Liver (tissue), 3 donors: ENCODE measurements at regions not wholly inside any gene's neighbourhood (a gene's known extent, or its start where the extent isn't known, plus 50 kb on each side); places are given as distances from the start of the nearest gene placed in this dataset.

ENCODE experiments used
- EGR1 ChIP-seq, 2 donors: IDR thresholded peaks; 2 replicates each; pipeline ENCODE4 v1.6.1; 2016 to 2018; ENCODE audit warnings: antibody characterized with exemption in 2 of 2, low read depth in 2 of 2
- FOXA2 ChIP-seq: IDR thresholded peaks from 2 replicates; pipeline ENCODE4 v1.6.1; 2016; ENCODE audit warnings: antibody characterized with exemption
- GABPA ChIP-seq, 2 donors: IDR thresholded peaks in 1 of 2; conservative IDR thresholded peaks in 1 of 2; 2 replicates each; pipeline ENCODE4 v1.6.1; 2016; ENCODE audit warnings: antibody characterized with exemption in 2 of 2, mild to moderate bottlenecking in 1 of 2, moderate library complexity in 1 of 2
- JUND ChIP-seq, 2 donors: IDR thresholded peaks; 2 replicates each; pipeline ENCODE4 v1.6.1; 2016; ENCODE audit warnings: antibody characterized with exemption in 2 of 2
- RAD21 ChIP-seq, 2 donors: IDR thresholded peaks; 2 replicates each; pipeline ENCODE4 v1.6.1; 2016; ENCODE audit warnings: antibody characterized with exemption in 2 of 2, mild to moderate bottlenecking in 2 of 2
- RXRA ChIP-seq, 2 donors: IDR thresholded peaks; 2 replicates each; pipeline ENCODE4 v1.6.1; 2017 to 2018; ENCODE audit warnings: antibody characterized with exemption in 2 of 2, mild to moderate bottlenecking in 1 of 2
- SP1 ChIP-seq: IDR thresholded peaks from 2 replicates; pipeline ENCODE4 v1.6.1; 2018; ENCODE audit warnings: antibody characterized with exemption, mild to moderate bottlenecking
- TAF1 ChIP-seq: conservative IDR thresholded peaks from 2 replicates; pipeline ENCODE4 v1.6.1; 2016; ENCODE audit warnings: antibody characterized with exemption, mild to moderate bottlenecking
- YY1 ChIP-seq: IDR thresholded peaks from 2 replicates; pipeline ENCODE4 v1.6.1; 2016; ENCODE audit warnings: antibody characterized with exemption, mild to moderate bottlenecking
- TF ChIP-seq, protein P1 (sequence below): IDR thresholded peaks from 2 replicates; pipeline ENCODE4 v1.6.1; 2016; ENCODE audit warnings: antibody characterized with exemption
- TF ChIP-seq, protein P2 (sequence below): fragments of 150-350 bp; IDR thresholded peaks from 2 replicates; pipeline ENCODE4 v1.5.1; 2017; ENCODE audit warnings: improper control_type of control experiment, low read depth, low read length; ENCODE audit not compliant: missing input control
- TF ChIP-seq, protein P3 (sequence below): IDR thresholded peaks from 2 replicates; pipeline ENCODE4 v1.6.1; 2016; ENCODE audit warnings: antibody characterized with exemption, mild to moderate bottlenecking
- TF ChIP-seq, protein P4 (sequence below): IDR thresholded peaks from 2 replicates; pipeline ENCODE4 v1.6.1; 2016; ENCODE audit warnings: antibody characterized with exemption
- TF ChIP-seq, protein P5 (sequence below): IDR thresholded peaks from 2 replicates; pipeline ENCODE4 v1.6.1; 2016; ENCODE audit warnings: antibody characterized with exemption
- donor health status: healthy.
- donor health status: healthy.

DNA sequence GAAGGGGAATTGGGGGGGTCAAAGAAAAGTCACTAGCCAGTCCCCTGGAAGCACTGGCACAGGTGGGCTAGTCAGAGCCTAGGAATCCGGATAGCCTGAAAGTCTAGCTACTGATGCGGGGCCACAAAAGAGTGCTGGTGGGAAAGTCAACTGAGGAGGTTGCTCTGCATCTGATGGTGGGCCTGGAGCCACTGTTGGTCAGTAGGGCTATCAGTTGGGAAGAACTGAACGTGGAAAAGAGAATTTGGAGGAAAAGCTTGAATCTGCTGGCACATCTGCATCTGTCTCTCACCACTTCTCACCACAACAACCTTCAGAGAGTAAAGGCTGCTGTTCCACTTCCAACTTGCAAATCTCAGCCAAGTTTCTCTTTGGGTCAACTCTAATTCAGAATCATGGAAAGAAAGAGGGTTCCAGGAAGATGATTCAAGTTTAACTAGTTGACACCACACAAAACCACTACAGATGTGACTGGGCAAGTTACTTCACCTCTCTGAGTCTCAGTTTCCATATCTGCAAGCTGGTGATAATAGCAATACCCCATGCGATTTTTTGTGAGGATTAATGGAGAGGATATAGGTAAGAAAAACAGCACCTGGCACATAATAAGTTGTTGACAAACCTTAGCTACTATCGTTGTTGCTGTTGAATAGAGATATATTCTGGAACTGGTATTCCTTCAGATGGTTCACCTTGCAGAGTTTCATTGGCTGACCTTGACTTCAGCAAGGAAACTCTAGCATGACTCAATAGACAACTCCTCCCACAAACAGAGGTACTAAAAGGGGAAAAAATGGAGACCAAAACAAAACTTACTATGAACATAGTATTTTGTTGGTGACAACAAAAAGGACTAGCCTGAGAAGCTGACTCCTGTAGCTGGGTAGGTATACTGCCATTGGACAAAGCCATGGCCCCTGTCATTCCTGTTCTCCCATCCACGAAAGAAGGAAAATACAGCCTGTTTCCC is 280.2 kb upstream of the STT3B start:
- no peak for TF ChIP-seq SP1
- TF ChIP-seq, protein P1, sequence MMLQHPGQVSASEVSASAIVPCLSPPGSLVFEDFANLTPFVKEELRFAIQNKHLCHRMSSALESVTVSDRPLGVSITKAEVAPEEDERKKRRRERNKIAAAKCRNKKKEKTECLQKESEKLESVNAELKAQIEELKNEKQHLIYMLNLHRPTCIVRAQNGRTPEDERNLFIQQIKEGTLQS = no peak
- TF ChIP-seq, protein P2, sequence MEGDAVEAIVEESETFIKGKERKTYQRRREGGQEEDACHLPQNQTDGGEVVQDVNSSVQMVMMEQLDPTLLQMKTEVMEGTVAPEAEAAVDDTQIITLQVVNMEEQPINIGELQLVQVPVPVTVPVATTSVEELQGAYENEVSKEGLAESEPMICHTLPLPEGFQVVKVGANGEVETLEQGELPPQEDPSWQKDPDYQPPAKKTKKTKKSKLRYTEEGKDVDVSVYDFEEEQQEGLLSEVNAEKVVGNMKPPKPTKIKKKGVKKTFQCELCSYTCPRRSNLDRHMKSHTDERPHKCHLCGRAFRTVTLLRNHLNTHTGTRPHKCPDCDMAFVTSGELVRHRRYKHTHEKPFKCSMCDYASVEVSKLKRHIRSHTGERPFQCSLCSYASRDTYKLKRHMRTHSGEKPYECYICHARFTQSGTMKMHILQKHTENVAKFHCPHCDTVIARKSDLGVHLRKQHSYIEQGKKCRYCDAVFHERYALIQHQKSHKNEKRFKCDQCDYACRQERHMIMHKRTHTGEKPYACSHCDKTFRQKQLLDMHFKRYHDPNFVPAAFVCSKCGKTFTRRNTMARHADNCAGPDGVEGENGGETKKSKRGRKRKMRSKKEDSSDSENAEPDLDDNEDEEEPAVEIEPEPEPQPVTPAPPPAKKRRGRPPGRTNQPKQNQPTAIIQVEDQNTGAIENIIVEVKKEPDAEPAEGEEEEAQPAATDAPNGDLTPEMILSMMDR = no peak
- no peak for TF ChIP-seq RXRA (IDR thresholded peaks at IDR 0.05)
- TF ChIP-seq RAD21 (IDR thresholded peaks at IDR 0.05) = no peak
- TF ChIP-seq, protein P3, sequence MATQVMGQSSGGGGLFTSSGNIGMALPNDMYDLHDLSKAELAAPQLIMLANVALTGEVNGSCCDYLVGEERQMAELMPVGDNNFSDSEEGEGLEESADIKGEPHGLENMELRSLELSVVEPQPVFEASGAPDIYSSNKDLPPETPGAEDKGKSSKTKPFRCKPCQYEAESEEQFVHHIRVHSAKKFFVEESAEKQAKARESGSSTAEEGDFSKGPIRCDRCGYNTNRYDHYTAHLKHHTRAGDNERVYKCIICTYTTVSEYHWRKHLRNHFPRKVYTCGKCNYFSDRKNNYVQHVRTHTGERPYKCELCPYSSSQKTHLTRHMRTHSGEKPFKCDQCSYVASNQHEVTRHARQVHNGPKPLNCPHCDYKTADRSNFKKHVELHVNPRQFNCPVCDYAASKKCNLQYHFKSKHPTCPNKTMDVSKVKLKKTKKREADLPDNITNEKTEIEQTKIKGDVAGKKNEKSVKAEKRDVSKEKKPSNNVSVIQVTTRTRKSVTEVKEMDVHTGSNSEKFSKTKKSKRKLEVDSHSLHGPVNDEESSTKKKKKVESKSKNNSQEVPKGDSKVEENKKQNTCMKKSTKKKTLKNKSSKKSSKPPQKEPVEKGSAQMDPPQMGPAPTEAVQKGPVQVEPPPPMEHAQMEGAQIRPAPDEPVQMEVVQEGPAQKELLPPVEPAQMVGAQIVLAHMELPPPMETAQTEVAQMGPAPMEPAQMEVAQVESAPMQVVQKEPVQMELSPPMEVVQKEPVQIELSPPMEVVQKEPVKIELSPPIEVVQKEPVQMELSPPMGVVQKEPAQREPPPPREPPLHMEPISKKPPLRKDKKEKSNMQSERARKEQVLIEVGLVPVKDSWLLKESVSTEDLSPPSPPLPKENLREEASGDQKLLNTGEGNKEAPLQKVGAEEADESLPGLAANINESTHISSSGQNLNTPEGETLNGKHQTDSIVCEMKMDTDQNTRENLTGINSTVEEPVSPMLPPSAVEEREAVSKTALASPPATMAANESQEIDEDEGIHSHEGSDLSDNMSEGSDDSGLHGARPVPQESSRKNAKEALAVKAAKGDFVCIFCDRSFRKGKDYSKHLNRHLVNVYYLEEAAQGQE = no peak
- no peak for TF ChIP-seq GABPA (IDR thresholded peaks at IDR 0.05 in 1 of 2, conservative IDR thresholded peaks at IDR 0.05 in 1 of 2)
- TF ChIP-seq EGR1 (IDR thresholded peaks at IDR 0.05; ENCODE audit: low read depth in 2 of 2) = no peak
- no peak for TF ChIP-seq TAF1
- TF ChIP-seq FOXA2 = no peak
- TF ChIP-seq, protein P4, sequence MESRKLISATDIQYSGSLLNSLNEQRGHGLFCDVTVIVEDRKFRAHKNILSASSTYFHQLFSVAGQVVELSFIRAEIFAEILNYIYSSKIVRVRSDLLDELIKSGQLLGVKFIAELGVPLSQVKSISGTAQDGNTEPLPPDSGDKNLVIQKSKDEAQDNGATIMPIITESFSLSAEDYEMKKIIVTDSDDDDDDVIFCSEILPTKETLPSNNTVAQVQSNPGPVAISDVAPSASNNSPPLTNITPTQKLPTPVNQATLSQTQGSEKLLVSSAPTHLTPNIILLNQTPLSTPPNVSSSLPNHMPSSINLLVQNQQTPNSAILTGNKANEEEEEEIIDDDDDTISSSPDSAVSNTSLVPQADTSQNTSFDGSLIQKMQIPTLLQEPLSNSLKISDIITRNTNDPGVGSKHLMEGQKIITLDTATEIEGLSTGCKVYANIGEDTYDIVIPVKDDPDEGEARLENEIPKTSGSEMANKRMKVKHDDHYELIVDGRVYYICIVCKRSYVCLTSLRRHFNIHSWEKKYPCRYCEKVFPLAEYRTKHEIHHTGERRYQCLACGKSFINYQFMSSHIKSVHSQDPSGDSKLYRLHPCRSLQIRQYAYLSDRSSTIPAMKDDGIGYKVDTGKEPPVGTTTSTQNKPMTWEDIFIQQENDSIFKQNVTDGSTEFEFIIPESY = no peak
- no peak for TF ChIP-seq YY1
- no peak for TF ChIP-seq JUND (IDR thresholded peaks at IDR 0.05)
- TF ChIP-seq, protein P5, sequence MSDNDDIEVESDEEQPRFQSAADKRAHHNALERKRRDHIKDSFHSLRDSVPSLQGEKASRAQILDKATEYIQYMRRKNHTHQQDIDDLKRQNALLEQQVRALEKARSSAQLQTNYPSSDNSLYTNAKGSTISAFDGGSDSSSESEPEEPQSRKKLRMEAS = no peak
